IMR-90 (cell line): ENCODE measurements at regions not wholly inside any gene's neighbourhood (a gene's known extent, or its start where the extent isn't known, plus 50 kb on each side); places are given as distances from the start of the nearest gene placed in this dataset.

Experiments used
- ATAC-seq: fragments of 200-7000 bp; cut with Tn5 transposase; 2 replicates; pipeline ENCODE4 v1.9.1; 2020; ENCODE audit warnings: low read depth, mild to moderate bottlenecking, moderate library complexity
- BruUV-seq: library from RNA; stranded (reverse); fragments of 400-500 nt; replicated peaks from 2 replicates; lab custom pipeline; 2021; lab: Mats Ljungman, UMichigan
- CTCF ChIA-PET: fragments of 300-600 bp; formaldehyde crosslinking; extraction: SDS; loops from one replicate; lab custom pipeline; 2021; ENCODE audit warnings: antibody characterized with exemption; lab: Yijun Ruan, JAX
- POLR2A ChIA-PET: fragments of 300-600 bp; sonication (Branson Sonifier 250); formaldehyde crosslinking; loops from one replicate; lab custom pipeline; 2022; ENCODE audit warnings: antibody characterized with exemption; ENCODE audit not compliant: unreplicated experiment; lab: Charles Lee
- DNase-seq: peaks from one replicate; pipeline ENCODE4 v3.0.0; 2013
- H2AFZ ChIP-seq: replicated peaks from 2 replicates; pipeline ENCODE3; 2013; ENCODE audit warnings: low read length, mild to moderate bottlenecking; ENCODE audit not compliant: poor library complexity
- H2AK5ac ChIP-seq: 2 replicates; pipeline ENCODE4 v1.6.1; 2013; ENCODE audit warnings: low read depth, low read length, inconsistent platforms
- H2AK9ac ChIP-seq: replicated peaks from 2 replicates; pipeline ENCODE3; 2013; ENCODE audit warnings: mild to moderate bottlenecking, low read depth, low read length, moderate library complexity; ENCODE audit not compliant: poor library complexity
- H2BK120ac ChIP-seq: 2 replicates; pipeline ENCODE4 v1.6.1; 2013; ENCODE audit warnings: low read depth, low read length, inconsistent platforms
- H2BK15ac ChIP-seq: 3 replicates; pipeline ENCODE4 v1.6.1; 2013; ENCODE audit warnings: low read depth, low read length, inconsistent platforms
- H2BK20ac ChIP-seq: 2 replicates; pipeline ENCODE4 v1.6.1; 2013; ENCODE audit warnings: low read depth, mild to moderate bottlenecking, inconsistent platforms, low read length, moderate library complexity
- H2BK5ac ChIP-seq: 2 replicates; pipeline ENCODE4 v1.6.1; 2013; ENCODE audit warnings: mild to moderate bottlenecking, low read depth, low read length, inconsistent platforms; ENCODE audit not compliant: poor library complexity, severe bottlenecking
- H3K14ac ChIP-seq: replicated peaks from 2 replicates; pipeline ENCODE4 v1.6.1; 2013; ENCODE audit warnings: low read depth, low read length, inconsistent platforms
- H3K18ac ChIP-seq: 2 replicates; pipeline ENCODE4 v1.6.1; 2013; ENCODE audit warnings: low read depth, low read length, control low read depth
- H3K23ac ChIP-seq: 2 replicates; pipeline ENCODE4 v1.6.1; 2013; ENCODE audit warnings: low read depth, low read length, inconsistent platforms
- H3K27ac ChIP-seq: 2 replicates; pipeline ENCODE4 v1.5.1; 2013; ENCODE audit warnings: mild to moderate bottlenecking, control low read depth, low read length; ENCODE audit not compliant: insufficient read depth
- H3K27me3 ChIP-seq: 2 replicates; pipeline ENCODE4 v1.6.1; 2013; ENCODE audit warnings: low read length; ENCODE audit not compliant: control insufficient read depth, insufficient read depth
- H3K36me3 ChIP-seq: 2 replicates; pipeline ENCODE4 v1.6.1; 2013; ENCODE audit warnings: low read length, mixed read lengths; ENCODE audit not compliant: control insufficient read depth, insufficient read depth
- H3K4ac ChIP-seq: 2 replicates; pipeline ENCODE4 v1.6.1; 2013; ENCODE audit warnings: low read depth, low read length, inconsistent platforms
- H3K4me1 ChIP-seq: 2 replicates; pipeline ENCODE4 v1.6.1; 2013; ENCODE audit warnings: low read length, mixed read lengths; ENCODE audit not compliant: control insufficient read depth, insufficient read depth
- H3K4me2 ChIP-seq: 2 replicates; pipeline ENCODE4 v1.6.1; 2013; ENCODE audit warnings: low read depth, mild to moderate bottlenecking, control low read depth, low read length, moderate library complexity
- H3K4me3 ChIP-seq: 2 replicates; pipeline ENCODE4 v1.5.1; 2013; ENCODE audit warnings: low read depth, mild to moderate bottlenecking, control low read depth, low read length, moderate library complexity; ENCODE audit not compliant: insufficient read depth
- H3K56ac ChIP-seq: 2 replicates; pipeline ENCODE4 v1.6.1; 2013; ENCODE audit warnings: low read length, inconsistent platforms; ENCODE audit not compliant: insufficient read depth; ENCODE audit errors: extremely low read depth
- H3K79me1 ChIP-seq, 2 experiments: 2 replicates each; pipeline ENCODE4 v1.6.1; 2013; ENCODE audit warnings: low read length in 2 of 2, inconsistent platforms in 1 of 2, low read depth in 1 of 2
- H3K9ac ChIP-seq: 2 replicates; pipeline ENCODE4 v1.6.1; 2013; ENCODE audit warnings: low read depth, low read length, control low read depth
- H3K9me1 ChIP-seq: 2 replicates; pipeline ENCODE4 v1.6.1; 2013; ENCODE audit warnings: low read length, inconsistent platforms; ENCODE audit not compliant: insufficient read depth
- H3K9me3 ChIP-seq: 2 replicates; pipeline ENCODE4 v1.6.1; 2013; ENCODE audit warnings: low read length; ENCODE audit not compliant: control insufficient read depth, insufficient read depth
- H4K20me1 ChIP-seq: 2 replicates; pipeline ENCODE4 v1.6.1; 2013; ENCODE audit warnings: low read length, inconsistent platforms; ENCODE audit not compliant: insufficient read depth
- H4K5ac ChIP-seq: 2 replicates; pipeline ENCODE4 v1.6.1; 2013; ENCODE audit warnings: mild to moderate bottlenecking, low read depth, low read length, control low read depth
- H4K8ac ChIP-seq, 2 experiments: 2 replicates each; pipeline ENCODE4 v1.6.1; 2013; ENCODE audit warnings: low read depth in 2 of 2, low read length in 2 of 2, control low read depth in 1 of 2, inconsistent platforms in 1 of 2
- H4K91ac ChIP-seq: 2 replicates; pipeline ENCODE4 v1.6.1; 2013; ENCODE audit warnings: low read depth, low read length, inconsistent platforms; ENCODE audit not compliant: insufficient read depth
- BHLHE40 ChIP-seq: fragments of 150-350 bp; IDR thresholded peaks from 2 replicates; pipeline ENCODE4 v1.6.1; 2016; ENCODE audit warnings: mild to moderate bottlenecking, low read depth, low read length
- CEBPB ChIP-seq: IDR thresholded peaks from 2 replicates; pipeline ENCODE4 v1.6.1; 2012; ENCODE audit warnings: low read depth, low read length, improper control_type of control experiment
- CHD1 ChIP-seq: IDR thresholded peaks from 2 replicates; pipeline ENCODE4 v1.6.1; 2012; ENCODE audit warnings: low read depth, low read length, improper control_type of control experiment
- CTCF ChIP-seq: conservative IDR thresholded peaks from 2 replicates; pipeline ENCODE4 v1.5.1; 2012; ENCODE audit warnings: mild to moderate bottlenecking, low read depth, low read length, improper control_type of control experiment
- ELK1 ChIP-seq: fragments of 150-350 bp; IDR thresholded peaks from 2 replicates; pipeline ENCODE4 v1.6.1; 2016; ENCODE audit warnings: low read depth, mild to moderate bottlenecking, low read length, moderate library complexity, borderline replicate concordance
- FOS ChIP-seq: fragments of 150-350 bp; IDR thresholded peaks from 2 replicates; pipeline ENCODE4 v1.6.1; 2016; ENCODE audit warnings: low read depth, low read length
- MAFK ChIP-seq: IDR thresholded peaks from 2 replicates; pipeline ENCODE4 v1.6.1; 2012; ENCODE audit warnings: low read depth, low read length, improper control_type of control experiment
- MAZ ChIP-seq: IDR thresholded peaks from 2 replicates; pipeline ENCODE4 v1.6.1; 2012; ENCODE audit warnings: low read depth, mild to moderate bottlenecking, low read length, improper control_type of control experiment, moderate library complexity, borderline replicate concordance
- MXI1 ChIP-seq: IDR thresholded peaks from 2 replicates; pipeline ENCODE4 v1.6.1; 2012; ENCODE audit warnings: low read depth, mild to moderate bottlenecking, low read length, moderate library complexity, borderline replicate concordance
- NFE2L2 ChIP-seq: fragments of 150-350 bp; IDR thresholded peaks from 2 replicates; pipeline ENCODE4 v1.6.1; 2016; ENCODE audit warnings: low read depth, mild to moderate bottlenecking, low read length
- POLR2A ChIP-seq: IDR thresholded peaks from 2 replicates; pipeline ENCODE4 v1.6.1; 2012; ENCODE audit warnings: mild to moderate bottlenecking, low read depth, low read length
- RAD21 ChIP-seq: IDR thresholded peaks from 2 replicates; pipeline ENCODE4 v1.6.1; 2012; ENCODE audit warnings: low read length, improper control_type of control experiment
- RCOR1 ChIP-seq: IDR thresholded peaks from 2 replicates; pipeline ENCODE4 v1.6.1; 2012; ENCODE audit warnings: mild to moderate bottlenecking, low read length, improper control_type of control experiment; ENCODE audit not compliant: insufficient replicate concordance
- RFX5 ChIP-seq: IDR thresholded peaks from 2 replicates; pipeline ENCODE4 v1.8.0; 2012; ENCODE audit warnings: low read depth, mild to moderate bottlenecking, low read length, moderate library complexity
- SMC3 ChIP-seq: fragments of 150-350 bp; IDR thresholded peaks from 2 replicates; pipeline ENCODE4 v1.6.1; 2016; ENCODE audit warnings: low read depth, mild to moderate bottlenecking, antibody characterized with exemption, low read length, moderate library complexity
- USF2 ChIP-seq: fragments of 150-350 bp; IDR thresholded peaks from 2 replicates; pipeline ENCODE4 v1.6.1; 2017; ENCODE audit warnings: mild to moderate bottlenecking, antibody characterized with exemption, low read length, low read depth
- WGBS, 2 experiments: methylation state at CpG; one replicate each; pipeline versions ENCODE4 v1.1.5 to v1.1.7; 2013; ENCODE audit warnings: missing lambda C conversion rate in 2 of 2; ENCODE audit not compliant: insufficient read length in 1 of 2; ENCODE audit errors: extremely low coverage in 2 of 2; 5-methylcytosine and 5-hydroxymethylcytosine counted together
- dilution Hi-C: fragments of 300-500 bp; cut with HindIII; formaldehyde crosslinking; loops from one replicate; pipeline ENCODE4 v1.14.3; 2018; ENCODE audit warnings: low sequenced_read_pairs; ENCODE audit not compliant: unreplicated experiment
- in situ Hi-C: fragments of 300-500 bp; cut with MboI; formaldehyde crosslinking; loops from 3 replicates; pipeline ENCODE4 v1.14.3; 2019; ENCODE audit warnings: low sequenced_read_pairs, inconsistent platforms, mixed read lengths
- intact Hi-C: fragments of 100-400 bp; cut with micrococcal nuclease; formaldehyde crosslinking; loops from 2 replicates; pipeline ENCODE4 v1.10.0; 2022

GRCh38 chr2:234412726-234413125 is 84.2 kb downstream of the ARL4C start:
- H4K20me1 ChIP-seq, result no peaks in the 10 kb centered on the region
- DNase-seq, result no peak

More at GRCh38 chr2:234412726-234413125, 84.2 kb downstream of the ARL4C start:
- Histone ChIP-seq H3K4ac (peak overlapping the region; percentile 17; the same call in 1 of the 2 replicates), H3K36me3 (no peaks in the 10 kb centered on the region), H3K18ac (no peak overlapping the region), H2AFZ (peak overlapping the region; percentile 23), H4K91ac (no peak overlapping the region), H2AK9ac (no peak overlapping the region), H2BK20ac (no peak overlapping the region), H3K9me1 (no peaks in the 10 kb centered on the region), H3K23ac (no peak overlapping the region; the same call in 1 of the 2 replicates), H2BK5ac (no peak overlapping the region), H2BK15ac (0 out of 3 replicates have a peak overlapping the region, but pooled peaks have one; percentile 1), H3K4me3 (no peak overlapping the region), H3K9ac (no peak overlapping the region), H3K79me1 (no peaks in the 10 kb centered on the region), H2AK5ac (no peak overlapping the region), H2BK120ac (no peak overlapping the region), H4K8ac (no peak overlapping the region), H3K56ac (no peak overlapping the region), H3K4me1 (no peaks in the 10 kb centered on the region), H3K9me3 (no peaks in the 10 kb centered on the region), H3K27ac (no peak overlapping the region), H3K27me3 (no peaks in the 10 kb centered on the region), H3K4me2 (no peak overlapping the region), H3K14ac (no peak overlapping the region), H4K5ac (no peak overlapping the region)
- POLR2A ChIA-PET, result no interaction called here
- WGBS, 2 experiments, result no CpG with 5 or more reads among the region's 7 CpGs
- CTCF ChIA-PET, result no interaction called here
- in situ Hi-C loops (no loop called here), dilution Hi-C loops (no loop called here), intact Hi-C loops (no loop called here)
- TF ChIP-seq MAZ (no peak), CEBPB (no peak), CTCF (no peak), MXI1 (no peak), SMC3 (no peak), POLR2A (no peak), USF2 (no peak), MAFK (no peak), NFE2L2 (no peak), RCOR1 (no peak), ELK1 (no peak), BHLHE40 (no peak), RFX5 (no peak), CHD1 (no peak), FOS (no peak), RAD21 (no peak)
- no peak for ATAC-seq
- BruUV-seq, result no TSS peak
